SK-N-SH (cell line): ENCODE measurements at regions not wholly inside any gene's neighbourhood (a gene's known extent, or its start where the extent isn't known, plus 50 kb on each side); places are given as distances from the start of the nearest gene placed in this dataset.

Experiments
- CTCF ChIA-PET: fragments of 300-600, 350-600 bp; formaldehyde crosslinking; extraction: SDS; loops from one replicate; lab custom pipeline; 2021; lab: Yijun Ruan, JAX
- POLR2A ChIA-PET: fragments of 350-600 bp; sonication (Branson Sonifier 250); formaldehyde crosslinking; extraction: SDS; loops from one replicate; lab custom pipeline; 2020; ENCODE audit warnings: antibody characterized with exemption, inconsistent platforms; lab: Yijun Ruan, JAX
- DNase-seq: peaks from one replicate; pipeline ENCODE4 v3.0.0; 2012
- H2AFZ ChIP-seq: fragments of 200-600 bp; sonication (generic); 2 replicates; pipeline ENCODE4 v1.8.1; 2016; ENCODE audit warnings: antibody characterized with exemption, mild to moderate bottlenecking, low read depth
- H3F3A ChIP-seq: fragments of 200-600 bp; sonication (generic); replicated peaks from 2 replicates; pipeline ENCODE3; 2016; ENCODE audit warnings: antibody characterized with exemption, mild to moderate bottlenecking; ENCODE audit not compliant: insufficient read depth
- H3K27ac ChIP-seq, 2 experiments: fragments of 200-500 bp in 1 of 2; fragments of 200-600 bp in 1 of 2; sonication (Bioruptor generic) in 1 of 2; sonication (generic), shearing (Covaris generic) in 1 of 2; 2 replicates each; pipeline versions ENCODE4 v1.5.1 to v1.6.1; 2014 to 2016; ENCODE audit warnings: low read depth in 2 of 2, inconsistent platforms in 1 of 2, low read length in 1 of 2, mild to moderate bottlenecking in 1 of 2, mixed read lengths in 1 of 2
- H3K27me3 ChIP-seq: fragments of 200-600 bp; sonication (generic), shearing (Covaris generic); 2 replicates; pipeline ENCODE4 v1.6.1; 2016; ENCODE audit warnings: mixed run types; ENCODE audit not compliant: insufficient read depth
- H3K36me3 ChIP-seq, 2 experiments: fragments of 200-500 bp in 1 of 2; fragments of 200-600 bp in 1 of 2; sonication (Bioruptor generic) in 1 of 2; sonication (generic) in 1 of 2; replicated peaks in 1 of 2; 2 replicates each; pipeline versions ENCODE3 to v1.5.1; 2014 to 2016; ENCODE audit warnings: low read length in 1 of 2, mild to moderate bottlenecking in 1 of 2; ENCODE audit not compliant: insufficient read depth in 2 of 2, control insufficient read depth in 1 of 2
- H3K4me1 ChIP-seq, 2 experiments: fragments of 200-500 bp in 1 of 2; fragments of 200-600 bp in 1 of 2; sonication (Bioruptor generic) in 1 of 2; sonication (generic), shearing (Covaris generic) in 1 of 2; 2 replicates each; pipeline versions ENCODE4 v1.5.1 to v1.6.1; 2014 to 2016; ENCODE audit warnings: low read depth in 1 of 2, low read length in 1 of 2, mixed run types in 1 of 2; ENCODE audit not compliant: insufficient read depth in 2 of 2, control insufficient read depth in 1 of 2
- H3K4me2 ChIP-seq: fragments of 200-600 bp; sonication (generic), shearing (Covaris generic); 2 replicates; pipeline ENCODE4 v1.6.1; 2017; ENCODE audit warnings: mixed run types
- H3K4me3 ChIP-seq, 2 experiments: fragments of 200-500 bp in 1 of 2; fragments of 200-600 bp in 1 of 2; sonication (Bioruptor generic) in 1 of 2; sonication (generic), shearing (Covaris generic) in 1 of 2; 2 replicates each; pipeline versions ENCODE4 v1.5.1 to v1.8.1; 2014 to 2016; ENCODE audit warnings: low read depth in 2 of 2, inconsistent platforms in 1 of 2, low read length in 1 of 2, mild to moderate bottlenecking in 1 of 2, mixed read lengths in 1 of 2, moderate library complexity in 1 of 2
- H3K79me2 ChIP-seq: fragments of 200-600 bp; sonication (generic); 2 replicates; pipeline ENCODE4 v1.8.1; 2017; ENCODE audit warnings: mild to moderate bottlenecking; ENCODE audit not compliant: insufficient read depth
- H3K9ac ChIP-seq: fragments of 200-600 bp; sonication (generic); 2 replicates; pipeline ENCODE4 v1.6.1; 2017; ENCODE audit warnings: mixed run types
- H3K9me2 ChIP-seq: fragments of 200-600 bp; sonication (generic); 2 replicates; pipeline ENCODE4 v1.6.1; 2017; ENCODE audit warnings: mixed run types
- H3K9me3 ChIP-seq: fragments of 200-600 bp; sonication (generic); 2 replicates; pipeline ENCODE4 v1.6.1; 2017; ENCODE audit warnings: mixed run types, mild to moderate bottlenecking, moderate library complexity
- H4K20me1 ChIP-seq: fragments of 200-600 bp; sonication (generic); 2 replicates; pipeline ENCODE4 v1.6.1; 2017; ENCODE audit warnings: mild to moderate bottlenecking, mixed run types; ENCODE audit not compliant: insufficient read depth
- ELF1 ChIP-seq: IDR thresholded peaks from 2 replicates; pipeline ENCODE4 v1.4.0; 2012
- EP300 ChIP-seq, 2 experiments: IDR thresholded peaks; 2 replicates each; pipeline versions ENCODE4 v1.4.0 to v1.6.1; 2012; ENCODE audit warnings: borderline replicate concordance in 1 of 2, low read depth in 1 of 2, low read length in 1 of 2
- EZH2phosphoT487 ChIP-seq: fragments of 200-600 bp; sonication (generic); IDR thresholded peaks from 2 replicates; pipeline ENCODE4 v1.6.1; 2017; ENCODE audit warnings: low read depth, mixed run types, mild to moderate bottlenecking, antibody characterized with exemption, moderate library complexity, borderline replicate concordance
- FOSL2 ChIP-seq: IDR thresholded peaks from 2 replicates; pipeline ENCODE4 v1.4.0; 2012; ENCODE audit warnings: low read depth, mild to moderate bottlenecking, moderate library complexity, borderline replicate concordance
- GABPA ChIP-seq: IDR thresholded peaks from 2 replicates; pipeline ENCODE4 v1.4.0; 2012; ENCODE audit warnings: low read depth, mild to moderate bottlenecking
- JUND ChIP-seq: IDR thresholded peaks from 2 replicates; pipeline ENCODE4 v1.4.0; 2012
- MEF2A ChIP-seq: IDR thresholded peaks from 2 replicates; pipeline ENCODE4 v1.4.0; 2012; ENCODE audit warnings: low read depth, borderline replicate concordance
- MXI1 ChIP-seq: IDR thresholded peaks from 2 replicates; pipeline ENCODE4 v1.6.1; 2012; ENCODE audit warnings: mild to moderate bottlenecking, low read depth, low read length, improper control_type of control experiment
- NRF1 ChIP-seq: IDR thresholded peaks from 2 replicates; pipeline ENCODE4 v1.6.1; 2012; ENCODE audit warnings: low read depth, mild to moderate bottlenecking, low read length
- POLR2AphosphoS5 ChIP-seq: IDR thresholded peaks from 2 replicates; pipeline ENCODE4 v1.6.1; 2012; ENCODE audit warnings: low read depth, low read length
- RAD21 ChIP-seq: IDR thresholded peaks from 2 replicates; pipeline ENCODE4 v1.6.1; 2012; ENCODE audit warnings: mild to moderate bottlenecking, low read length
- RCOR1 ChIP-seq: fragments of 150-350 bp; IDR thresholded peaks from 2 replicates; pipeline ENCODE4 v1.6.1; 2017; ENCODE audit warnings: antibody characterized with exemption, low read length
- RFX5 ChIP-seq: IDR thresholded peaks from 2 replicates; pipeline ENCODE4 v1.6.1; 2012; ENCODE audit warnings: mild to moderate bottlenecking, improper control_type of control experiment, low read length
- SMC3 ChIP-seq: IDR thresholded peaks from 2 replicates; pipeline ENCODE4 v1.6.1; 2012; ENCODE audit warnings: low read depth, low read length, improper control_type of control experiment
- TEAD4 ChIP-seq: IDR thresholded peaks from 2 replicates; pipeline ENCODE4 v1.4.0; 2012; ENCODE audit warnings: mild to moderate bottlenecking, borderline replicate concordance; ENCODE audit not compliant: insufficient read depth
- YY1 ChIP-seq: IDR thresholded peaks from 2 replicates; pipeline ENCODE4 v1.4.0; 2012; ENCODE audit warnings: low read depth, mild to moderate bottlenecking
- WGBS: methylation state at CpG from one replicate; pipeline ENCODE4 v1.1.6; 2017; ENCODE audit warnings: low lambda C conversion rate; 5-methylcytosine and 5-hydroxymethylcytosine counted together
- TF ChIP-seq, protein P1 (sequence below): IDR thresholded peaks from 2 replicates; pipeline ENCODE4 v1.4.0; 2012; ENCODE audit warnings: low read depth
- TF ChIP-seq, protein P2 (sequence below): IDR thresholded peaks from 2 replicates; pipeline ENCODE4 v1.4.0; 2012; ENCODE audit warnings: low read depth, borderline replicate concordance
- TF ChIP-seq, protein P3 (sequence below): IDR thresholded peaks from 2 replicates; pipeline ENCODE4; 2012

DNA sequence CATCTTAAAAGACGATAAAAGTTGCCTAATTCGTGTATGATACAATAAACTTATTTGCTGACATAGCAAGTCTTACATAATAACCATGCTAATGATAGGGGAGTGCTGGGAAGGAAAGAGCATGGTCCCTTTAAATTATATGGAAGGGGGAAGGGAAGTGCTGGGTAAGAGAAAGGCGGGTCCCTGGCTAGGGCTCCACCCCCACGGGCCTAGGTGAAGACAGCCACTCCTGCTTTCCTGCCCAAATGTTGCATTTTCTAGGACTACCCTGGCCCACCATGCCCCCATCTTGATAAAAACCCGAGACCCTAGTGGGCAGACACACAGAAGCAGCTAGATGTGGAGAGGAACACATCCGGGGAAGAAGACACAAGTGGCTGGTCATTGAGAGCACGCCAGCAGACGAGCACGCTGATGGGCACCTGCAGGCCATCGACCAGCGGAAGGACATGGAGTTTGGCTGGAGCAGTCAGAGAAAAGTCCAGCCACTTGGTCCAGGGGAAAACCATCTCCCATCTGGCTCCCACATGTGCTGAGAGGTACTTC is 328.7 kb downstream of the ARL4A start:
- Histone ChIP-seq H3K4me2 (no peak overlapping the region), H3K27ac (no peak overlapping the region), H3K36me3 (no peaks in the 10 kb centered on the region)
- TF ChIP-seq TEAD4 (no peak), MXI1 (no peak), YY1 (no peak), GABPA (no peak), EP300 (IDR thresholded peaks at IDR 0.05; ENCODE audit: borderline replicate concordance in 1 of 2, low read depth in 1 of 2, low read length in 1 of 2) (no peak), SMC3 (no peak), NRF1 (no peak), MEF2A (no peak), POLR2AphosphoS5 (no peak), FOSL2 (no peak), ELF1 (no peak), RCOR1 (no peak), EZH2phosphoT487 (no peak), JUND (no peak), RAD21 (no peak), RFX5 (no peak)
- TF ChIP-seq, protein P1, sequence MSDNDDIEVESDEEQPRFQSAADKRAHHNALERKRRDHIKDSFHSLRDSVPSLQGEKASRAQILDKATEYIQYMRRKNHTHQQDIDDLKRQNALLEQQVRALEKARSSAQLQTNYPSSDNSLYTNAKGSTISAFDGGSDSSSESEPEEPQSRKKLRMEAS, result no peak
- TF ChIP-seq, protein P2, sequence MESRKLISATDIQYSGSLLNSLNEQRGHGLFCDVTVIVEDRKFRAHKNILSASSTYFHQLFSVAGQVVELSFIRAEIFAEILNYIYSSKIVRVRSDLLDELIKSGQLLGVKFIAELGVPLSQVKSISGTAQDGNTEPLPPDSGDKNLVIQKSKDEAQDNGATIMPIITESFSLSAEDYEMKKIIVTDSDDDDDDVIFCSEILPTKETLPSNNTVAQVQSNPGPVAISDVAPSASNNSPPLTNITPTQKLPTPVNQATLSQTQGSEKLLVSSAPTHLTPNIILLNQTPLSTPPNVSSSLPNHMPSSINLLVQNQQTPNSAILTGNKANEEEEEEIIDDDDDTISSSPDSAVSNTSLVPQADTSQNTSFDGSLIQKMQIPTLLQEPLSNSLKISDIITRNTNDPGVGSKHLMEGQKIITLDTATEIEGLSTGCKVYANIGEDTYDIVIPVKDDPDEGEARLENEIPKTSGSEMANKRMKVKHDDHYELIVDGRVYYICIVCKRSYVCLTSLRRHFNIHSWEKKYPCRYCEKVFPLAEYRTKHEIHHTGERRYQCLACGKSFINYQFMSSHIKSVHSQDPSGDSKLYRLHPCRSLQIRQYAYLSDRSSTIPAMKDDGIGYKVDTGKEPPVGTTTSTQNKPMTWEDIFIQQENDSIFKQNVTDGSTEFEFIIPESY, result no peak
- TF ChIP-seq, protein P3, sequence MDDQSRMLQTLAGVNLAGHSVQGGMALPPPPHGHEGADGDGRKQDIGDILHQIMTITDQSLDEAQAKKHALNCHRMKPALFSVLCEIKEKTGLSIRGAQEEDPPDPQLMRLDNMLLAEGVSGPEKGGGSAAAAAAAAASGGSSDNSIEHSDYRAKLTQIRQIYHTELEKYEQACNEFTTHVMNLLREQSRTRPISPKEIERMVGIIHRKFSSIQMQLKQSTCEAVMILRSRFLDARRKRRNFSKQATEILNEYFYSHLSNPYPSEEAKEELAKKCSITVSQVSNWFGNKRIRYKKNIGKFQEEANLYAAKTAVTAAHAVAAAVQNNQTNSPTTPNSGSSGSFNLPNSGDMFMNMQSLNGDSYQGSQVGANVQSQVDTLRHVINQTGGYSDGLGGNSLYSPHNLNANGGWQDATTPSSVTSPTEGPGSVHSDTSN, result no peak
- TF ChIP-seq, all 33 proteins: peak for 0
- no peaks in the 10 kb centered on the region for H3K9me3 ChIP-seq
- H3K4me3 ChIP-seq, result no peak overlapping the region
- peaks cover 4% of the 10 kb centered on the region; the same call in 1 of the 2 replicates for H3K27me3 ChIP-seq
- H3K9me2 ChIP-seq, result no peaks in the 10 kb centered on the region
- ChIA-PET POLR2A (no interaction called here), CTCF (no interaction called here)
- no peaks in the 10 kb centered on the region for H3K79me2 ChIP-seq
- no peaks in the 10 kb centered on the region for H3K4me1 ChIP-seq
- no peak for DNase-seq
- H4K20me1 ChIP-seq, result no peaks in the 10 kb centered on the region
- no peak overlapping the region for H3K9ac ChIP-seq
- no peaks in the 10 kb centered on the region for H3F3A ChIP-seq
- H2AFZ ChIP-seq, result no peak overlapping the region
- 23% methylated on average over 11 of the region's 11 CpGs for WGBS
